ENCODE measurements at regions not wholly inside any gene's neighbourhood (a gene's known extent, or its start where the extent isn't known, plus 50 kb on each side); places are given as distances from the start of the nearest gene placed in this dataset.
"Not testable (repeated sequence)": the region's sequence is repeated elsewhere in the genome, so short reads cannot be mapped to it uniquely, and the experiment has no call there.

GRCh38 chr13:65336916-65337315 is 1893.2 kb downstream of the PCDH9 start:
- no peak for TF ChIP-seq CTCF (IDR thresholded peaks at IDR 0.05; ENCODE audit: low read depth, low read length)
- H3K27ac ChIP-seq, result no peak overlapping the region
- no peaks in the 10 kb centered on the region for H3K36me3 ChIP-seq
- no peak overlapping the region for H3K4me3 ChIP-seq (ENCODE audit: low read depth, low read length)
- no peak for DNase-seq
- no peaks in the 10 kb centered on the region for H3K27me3 ChIP-seq (ENCODE audit: insufficient read depth, low read depth, severe bottlenecking)
- H3K9me3 ChIP-seq (ENCODE audit: severe bottlenecking), result no peaks in the 10 kb centered on the region

GRCh38 chr13:65336087-65336749 is 1893.9 kb downstream of the PCDH9 start:
- no peak for DNase-seq

DNA sequence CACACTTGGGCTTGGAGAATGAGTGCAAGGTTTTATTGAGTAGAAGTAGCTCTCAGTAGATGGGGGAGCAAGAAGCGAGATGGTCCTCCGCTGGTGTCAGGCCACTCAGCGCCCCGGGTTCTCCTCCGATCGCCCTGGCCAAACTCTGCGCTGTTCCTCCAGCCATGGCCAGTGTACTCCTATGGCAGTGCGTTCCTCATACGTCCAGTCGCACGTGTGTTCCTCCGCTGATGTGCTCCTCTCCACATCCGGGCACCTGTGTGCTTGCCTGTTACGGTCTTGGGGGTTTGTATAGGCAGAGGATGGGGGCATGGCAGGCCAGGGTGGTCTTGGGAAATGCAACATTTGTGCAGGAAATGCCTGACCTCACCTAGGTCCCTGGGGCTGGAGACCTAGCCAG is 1899.4 kb downstream of the PCDH9 start:
- H3K36me3 ChIP-seq, result no peaks in the 10 kb centered on the region
- no peaks in the 10 kb centered on the region for H3K9me3 ChIP-seq (ENCODE audit: severe bottlenecking)
- no peak for TF ChIP-seq CTCF (IDR thresholded peaks at IDR 0.05; ENCODE audit: low read depth, low read length)
- no peak for DNase-seq
- no peak overlapping the region for H3K4me3 ChIP-seq (ENCODE audit: low read depth, low read length)
- no peak overlapping the region for H3K27ac ChIP-seq
- no peaks in the 10 kb centered on the region for H3K27me3 ChIP-seq (ENCODE audit: insufficient read depth, low read depth, severe bottlenecking)

More at GRCh38 chr13:65336087-65336749, 1893.9 kb downstream of the PCDH9 start:
- no peak for TF ChIP-seq CTCF (IDR thresholded peaks at IDR 0.05; ENCODE audit: low read depth, low read length)
- Histone ChIP-seq H3K4me3 (ENCODE audit: low read depth, low read length) (no peak overlapping the region), H3K27ac (no peak overlapping the region), H3K27me3 (ENCODE audit: insufficient read depth, low read depth, severe bottlenecking) (no peaks in the 10 kb centered on the region), H3K36me3 (no peaks in the 10 kb centered on the region), H3K9me3 (ENCODE audit: severe bottlenecking) (no peaks in the 10 kb centered on the region)

- no peak for DNase-seq
- H3K4me3 ChIP-seq (ENCODE audit: low read depth, low read length), result no peak overlapping the region
- H3K36me3 ChIP-seq, result no peaks in the 10 kb centered on the region
- H3K9me3 ChIP-seq (ENCODE audit: severe bottlenecking), result no peaks in the 10 kb centered on the region
- no peak for TF ChIP-seq CTCF (IDR thresholded peaks at IDR 0.05; ENCODE audit: low read depth, low read length)
- no peak overlapping the region for H3K27ac ChIP-seq
- no peaks in the 10 kb centered on the region for H3K27me3 ChIP-seq (ENCODE audit: insufficient read depth, low read depth, severe bottlenecking)
Observed at GRCh38 chr13:65330287-65330686, 1899.8 kb downstream of the PCDH9 start.

DNA sequence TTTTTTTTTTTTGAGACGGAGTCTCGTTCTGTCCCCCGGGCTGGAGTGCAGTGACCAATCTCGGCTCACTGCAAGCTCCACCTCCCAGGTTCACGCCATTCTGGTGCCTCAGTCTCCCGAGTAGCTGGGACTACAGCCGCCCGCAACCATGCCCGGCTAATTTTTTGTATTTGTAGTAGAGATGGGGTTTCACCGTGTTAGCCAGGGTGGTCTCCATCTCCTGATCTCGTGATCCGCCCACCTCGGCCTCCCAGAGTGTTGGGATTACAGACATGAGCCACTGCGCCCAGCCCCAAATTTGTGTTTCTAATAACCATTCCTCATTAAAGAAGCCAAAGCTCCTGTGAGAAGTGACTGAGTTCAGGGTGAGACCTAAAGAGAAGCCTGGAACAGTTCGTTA is 1906.9 kb downstream of the PCDH9 start:
- H3K36me3 ChIP-seq, result not testable (repeated sequence)

DNA sequence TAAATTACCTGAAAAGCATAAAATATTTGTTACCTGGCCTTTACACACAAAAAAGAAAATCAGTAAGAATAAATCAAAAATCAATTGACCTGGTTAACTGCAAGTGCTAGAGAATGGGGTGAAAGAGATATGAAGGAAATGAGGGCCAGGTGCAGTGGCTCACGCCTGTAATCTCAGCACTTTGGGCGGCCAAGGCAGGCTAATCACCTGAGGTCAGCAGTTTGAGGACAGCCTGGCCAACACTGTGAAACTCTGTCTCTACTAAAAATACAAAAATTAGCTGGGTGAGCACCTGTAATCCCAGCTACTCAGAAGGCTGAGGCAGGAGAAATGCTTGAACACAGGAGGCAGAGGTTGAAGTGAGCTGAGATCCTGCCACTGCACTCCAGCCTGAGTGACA is 1908.7 kb downstream of the PCDH9 start:
- not testable (repeated sequence) for H3K36me3 ChIP-seq; H3K9me3 ChIP-seq (ENCODE audit: severe bottlenecking); H3K4me3 ChIP-seq (ENCODE audit: low read depth, low read length); H3K27ac ChIP-seq; DNase-seq; H3K27me3 ChIP-seq (ENCODE audit: insufficient read depth, low read depth, severe bottlenecking)

More for the DNA sequence above, 1906.9 kb downstream of the PCDH9 start:
- H3K27me3 ChIP-seq (ENCODE audit: insufficient read depth, low read depth, severe bottlenecking); DNase-seq; H3K4me3 ChIP-seq (ENCODE audit: low read depth, low read length); H3K27ac ChIP-seq; H3K9me3 ChIP-seq (ENCODE audit: severe bottlenecking): not testable (repeated sequence)

DNA sequence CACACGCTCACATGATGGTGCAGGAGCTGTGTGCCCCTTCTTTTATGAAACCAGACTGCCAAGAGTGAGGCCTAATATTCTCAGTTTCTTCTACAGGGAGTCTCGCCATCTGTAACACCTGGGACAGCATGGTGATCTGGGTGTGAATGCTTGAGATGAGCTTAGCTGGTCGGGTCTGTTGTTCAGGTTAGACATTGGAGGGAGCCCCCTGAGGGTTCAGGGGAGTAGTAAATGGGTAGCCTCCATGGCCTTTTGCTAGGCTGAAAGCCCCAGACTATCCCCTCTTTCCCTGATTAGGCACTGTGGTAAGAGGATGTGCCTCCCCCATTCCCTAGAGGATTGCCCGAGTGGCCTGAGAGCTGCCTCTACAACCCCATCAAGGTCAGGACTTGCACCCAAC is 1916.1 kb downstream of the PCDH9 start:
- Histone ChIP-seq H3K4me3 (ENCODE audit: low read depth, low read length) (no peak overlapping the region), H3K36me3 (no peaks in the 10 kb centered on the region), H3K27ac (no peak overlapping the region), H3K9me3 (ENCODE audit: severe bottlenecking) (no peaks in the 10 kb centered on the region), H3K27me3 (ENCODE audit: insufficient read depth, low read depth, severe bottlenecking) (no peaks in the 10 kb centered on the region)
- no peak for TF ChIP-seq CTCF (IDR thresholded peaks at IDR 0.05; ENCODE audit: low read depth, low read length)
- no peak for DNase-seq
